ENCODE measurements at regions not wholly inside any gene's neighbourhood (a gene's known extent, or its start where the extent isn't known, plus 50 kb on each side); places are given as distances from the start of the nearest gene placed in this dataset.

GRCh38 chr1:213929398-213929797, 58.4 kb upstream of the PROX1 start:
- TF ChIP-seq CTCF (IDR thresholded peaks at IDR 0.05) (no peak), EZH2 (IDR thresholded peaks at IDR 0.05) (no peak)

Measured in neural progenitor cell (in vitro differentiated cells).